A549 (cell line): ENCODE measurements at regions not wholly inside any gene's neighbourhood (a gene's known extent, or its start where the extent isn't known, plus 50 kb on each side); places are given as distances from the start of the nearest gene placed in this dataset.

ENCODE experiments used
- BHLHE40 ChIP-seq: IDR thresholded peaks from 2 replicates; pipeline ENCODE4 v1.6.1; 2012; ENCODE audit warnings: low read depth, low read length, inconsistent platforms
- EHMT2 ChIP-seq: fragments of 200-600 bp; sonication (generic); IDR thresholded peaks from 2 replicates; pipeline ENCODE4 v1.6.1; 2016; ENCODE audit warnings: antibody characterized with exemption, low read depth, mild to moderate bottlenecking, moderate library complexity
- EP300 ChIP-seq, 2 experiments: fragments of >200 bp; sonication (Bioruptor Twin); formaldehyde crosslinking; IDR thresholded peaks; 2 replicates in 1 of 2; 3 replicates in 1 of 2; pipeline ENCODE4 v1.6.1; 2016 to 2017
- MAZ ChIP-seq: fragments of 150-350 bp; IDR thresholded peaks from 2 replicates; pipeline ENCODE4 v1.6.1; 2014; ENCODE audit warnings: antibody characterized with exemption, low read depth, low read length, borderline replicate concordance
- MYC ChIP-seq: IDR thresholded peaks from 2 replicates; pipeline ENCODE4 v1.6.1; 2012; ENCODE audit warnings: mild to moderate bottlenecking, inconsistent platforms, low read length, improper control_type of control experiment, borderline replicate concordance
- POLR2A ChIP-seq: IDR thresholded peaks from 2 replicates; pipeline ENCODE4 v1.6.1; 2012; ENCODE audit warnings: mild to moderate bottlenecking, low read length
- RFX5 ChIP-seq: fragments of 450-650 bp; IDR thresholded peaks from 2 replicates; pipeline ENCODE4 v1.7.1; 2014; ENCODE audit warnings: antibody characterized with exemption, mild to moderate bottlenecking, moderate library complexity
- TF ChIP-seq, protein P1 (sequence below): fragments of >200 bp; sonication (Bioruptor Twin); formaldehyde crosslinking; IDR thresholded peaks from 3 replicates; pipeline ENCODE4 v1.5.1; 2016
- TF ChIP-seq, protein P2 (sequence below): fragments of 200-600 bp; sonication (generic); IDR thresholded peaks from 2 replicates; pipeline ENCODE4 v1.6.1; 2016; ENCODE audit warnings: antibody characterized with exemption, mild to moderate bottlenecking, moderate library complexity

DNA sequence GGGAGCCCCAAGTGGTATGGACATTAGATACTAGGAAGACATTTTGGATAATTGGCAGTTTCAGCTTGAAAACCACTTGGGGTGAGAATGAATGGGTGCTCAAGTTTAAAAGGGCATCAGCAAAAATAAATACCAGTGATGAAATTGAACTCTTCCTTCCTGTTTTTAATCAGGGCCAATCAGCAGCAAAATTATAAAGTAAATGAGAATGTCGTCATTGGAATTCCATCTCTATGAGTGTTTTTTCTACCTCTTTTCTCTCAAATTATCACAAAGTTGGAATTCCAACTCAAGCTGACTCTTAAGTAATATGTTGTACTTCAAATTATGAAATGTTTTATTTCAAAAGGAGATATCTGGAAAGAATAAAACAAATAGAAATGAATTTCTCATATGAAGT lies 730.6 kb downstream of the METTL15 start:
- TF ChIP-seq, protein P1, sequence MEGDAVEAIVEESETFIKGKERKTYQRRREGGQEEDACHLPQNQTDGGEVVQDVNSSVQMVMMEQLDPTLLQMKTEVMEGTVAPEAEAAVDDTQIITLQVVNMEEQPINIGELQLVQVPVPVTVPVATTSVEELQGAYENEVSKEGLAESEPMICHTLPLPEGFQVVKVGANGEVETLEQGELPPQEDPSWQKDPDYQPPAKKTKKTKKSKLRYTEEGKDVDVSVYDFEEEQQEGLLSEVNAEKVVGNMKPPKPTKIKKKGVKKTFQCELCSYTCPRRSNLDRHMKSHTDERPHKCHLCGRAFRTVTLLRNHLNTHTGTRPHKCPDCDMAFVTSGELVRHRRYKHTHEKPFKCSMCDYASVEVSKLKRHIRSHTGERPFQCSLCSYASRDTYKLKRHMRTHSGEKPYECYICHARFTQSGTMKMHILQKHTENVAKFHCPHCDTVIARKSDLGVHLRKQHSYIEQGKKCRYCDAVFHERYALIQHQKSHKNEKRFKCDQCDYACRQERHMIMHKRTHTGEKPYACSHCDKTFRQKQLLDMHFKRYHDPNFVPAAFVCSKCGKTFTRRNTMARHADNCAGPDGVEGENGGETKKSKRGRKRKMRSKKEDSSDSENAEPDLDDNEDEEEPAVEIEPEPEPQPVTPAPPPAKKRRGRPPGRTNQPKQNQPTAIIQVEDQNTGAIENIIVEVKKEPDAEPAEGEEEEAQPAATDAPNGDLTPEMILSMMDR: no peak
- no peak for TF ChIP-seq POLR2A
- TF ChIP-seq BHLHE40: no peak
- no peak for TF ChIP-seq RFX5
- TF ChIP-seq EP300 (IDR thresholded peaks at IDR 0.05): no peak
- TF ChIP-seq, protein P2, sequence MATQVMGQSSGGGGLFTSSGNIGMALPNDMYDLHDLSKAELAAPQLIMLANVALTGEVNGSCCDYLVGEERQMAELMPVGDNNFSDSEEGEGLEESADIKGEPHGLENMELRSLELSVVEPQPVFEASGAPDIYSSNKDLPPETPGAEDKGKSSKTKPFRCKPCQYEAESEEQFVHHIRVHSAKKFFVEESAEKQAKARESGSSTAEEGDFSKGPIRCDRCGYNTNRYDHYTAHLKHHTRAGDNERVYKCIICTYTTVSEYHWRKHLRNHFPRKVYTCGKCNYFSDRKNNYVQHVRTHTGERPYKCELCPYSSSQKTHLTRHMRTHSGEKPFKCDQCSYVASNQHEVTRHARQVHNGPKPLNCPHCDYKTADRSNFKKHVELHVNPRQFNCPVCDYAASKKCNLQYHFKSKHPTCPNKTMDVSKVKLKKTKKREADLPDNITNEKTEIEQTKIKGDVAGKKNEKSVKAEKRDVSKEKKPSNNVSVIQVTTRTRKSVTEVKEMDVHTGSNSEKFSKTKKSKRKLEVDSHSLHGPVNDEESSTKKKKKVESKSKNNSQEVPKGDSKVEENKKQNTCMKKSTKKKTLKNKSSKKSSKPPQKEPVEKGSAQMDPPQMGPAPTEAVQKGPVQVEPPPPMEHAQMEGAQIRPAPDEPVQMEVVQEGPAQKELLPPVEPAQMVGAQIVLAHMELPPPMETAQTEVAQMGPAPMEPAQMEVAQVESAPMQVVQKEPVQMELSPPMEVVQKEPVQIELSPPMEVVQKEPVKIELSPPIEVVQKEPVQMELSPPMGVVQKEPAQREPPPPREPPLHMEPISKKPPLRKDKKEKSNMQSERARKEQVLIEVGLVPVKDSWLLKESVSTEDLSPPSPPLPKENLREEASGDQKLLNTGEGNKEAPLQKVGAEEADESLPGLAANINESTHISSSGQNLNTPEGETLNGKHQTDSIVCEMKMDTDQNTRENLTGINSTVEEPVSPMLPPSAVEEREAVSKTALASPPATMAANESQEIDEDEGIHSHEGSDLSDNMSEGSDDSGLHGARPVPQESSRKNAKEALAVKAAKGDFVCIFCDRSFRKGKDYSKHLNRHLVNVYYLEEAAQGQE: no peak
- TF ChIP-seq EHMT2: no peak
- no peak for TF ChIP-seq MYC
- no peak for TF ChIP-seq MAZ
